ENCODE measurements at regions not wholly inside any gene's neighbourhood (a gene's known extent, or its start where the extent isn't known, plus 50 kb on each side); places are given as distances from the start of the nearest gene placed in this dataset.
"Not testable (repeated sequence)": the region's sequence is repeated elsewhere in the genome, so short reads cannot be mapped to it uniquely, and the experiment has no call there.

- H3K4me1 ChIP-seq (ENCODE audit: control insufficient read depth, insufficient read depth, low read length) = no peaks in the 10 kb centered on the region
- H3K9me3 ChIP-seq (ENCODE audit: control insufficient read depth, insufficient read depth, low read length) = no peaks in the 10 kb centered on the region
- no peak overlapping the region for H3K4me3 ChIP-seq (ENCODE audit: low read depth, low read length)
- H3K36me3 ChIP-seq (ENCODE audit: control insufficient read depth, insufficient read depth, low read length) = no peaks in the 10 kb centered on the region
- 93% methylated on average over 3 of the region's 5 CpGs for WGBS (ENCODE audit: insufficient coverage)
- no peaks in the 10 kb centered on the region for H3K27me3 ChIP-seq (ENCODE audit: control insufficient read depth, insufficient read depth, low read length)
- DNase-seq (ENCODE audit: low read depth in 4 of 6, low spot score in 6 of 6) = no peak
- H3K27ac ChIP-seq (ENCODE audit: low read depth, low read length) = no peak overlapping the region
These were observed 98.6 kb downstream of the TPRA1 start for GRCh38 chr3:127491909-127492308.

- no peaks in the 10 kb centered on the region for H3K9me3 ChIP-seq (ENCODE audit: control insufficient read depth, insufficient read depth, low read length)
- no peak overlapping the region for H3K27ac ChIP-seq (ENCODE audit: low read depth, low read length)
- 100% methylated on average over 1 of the region's 4 CpGs for WGBS (ENCODE audit: insufficient coverage)
- no peaks in the 10 kb centered on the region for H3K4me1 ChIP-seq (ENCODE audit: control insufficient read depth, insufficient read depth, low read length)
- no peak overlapping the region for H3K4me3 ChIP-seq (ENCODE audit: low read depth, low read length)
- no peaks in the 10 kb centered on the region for H3K36me3 ChIP-seq (ENCODE audit: control insufficient read depth, insufficient read depth, low read length)
- DNase-seq (ENCODE audit: low read depth in 4 of 6, low spot score in 6 of 6) = no peak
- no peaks in the 10 kb centered on the region for H3K27me3 ChIP-seq (ENCODE audit: control insufficient read depth, insufficient read depth, low read length)
These were observed 99.2 kb downstream of the TPRA1 start for GRCh38 chr3:127491323-127491722.

- H3K4me1 ChIP-seq (ENCODE audit: control insufficient read depth, insufficient read depth, low read length); H3K9me3 ChIP-seq (ENCODE audit: control insufficient read depth, insufficient read depth, low read length); DNase-seq (ENCODE audit: low read depth in 4 of 6, low spot score in 6 of 6); H3K27ac ChIP-seq (ENCODE audit: low read depth, low read length); H3K4me3 ChIP-seq (ENCODE audit: low read depth, low read length); H3K27me3 ChIP-seq (ENCODE audit: control insufficient read depth, insufficient read depth, low read length); H3K36me3 ChIP-seq (ENCODE audit: control insufficient read depth, insufficient read depth, low read length): not testable (repeated sequence)
- no CpG with 5 or more reads among the region's 2 CpGs for WGBS (ENCODE audit: insufficient coverage)
These were observed 99.6 kb downstream of the TPRA1 start for GRCh38 chr3:127491024-127491305.

DNA sequence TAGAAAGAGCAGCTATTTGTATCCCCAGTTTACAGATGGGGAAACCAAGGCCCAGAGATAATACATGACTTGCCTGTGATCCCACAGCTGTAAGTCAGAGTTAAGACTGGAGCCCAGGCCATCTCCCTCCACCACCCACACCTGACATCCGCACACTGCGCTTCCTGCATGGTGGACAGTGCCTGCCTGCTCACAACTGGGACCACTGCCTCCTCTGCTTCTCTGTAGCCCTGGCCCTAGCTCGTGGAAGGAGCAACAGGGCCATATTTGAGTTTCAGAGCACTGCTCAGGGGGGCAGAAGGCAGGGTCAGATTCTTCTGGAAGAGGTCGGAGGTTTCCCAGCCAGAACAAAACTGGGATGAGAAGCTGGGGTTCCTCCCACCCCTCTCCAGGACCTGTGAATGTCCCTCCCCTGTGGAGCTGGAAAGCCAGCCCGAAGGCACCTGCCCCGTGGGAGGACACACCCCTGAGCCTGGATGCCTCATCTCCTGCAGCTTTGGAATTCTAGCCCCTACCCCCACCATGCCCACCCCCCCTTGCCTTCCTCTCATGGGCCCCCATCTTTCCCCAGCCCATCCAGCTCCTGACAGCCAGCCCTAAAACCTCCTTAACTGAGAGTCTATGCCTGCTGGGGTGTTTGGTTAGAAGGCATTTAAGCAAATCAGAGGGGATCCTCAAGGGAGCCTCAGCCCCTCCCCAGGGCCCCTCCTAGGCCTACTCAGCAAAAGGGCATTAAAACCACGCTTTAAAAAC lies 100.1 kb downstream of the TPRA1 start:
- Histone ChIP-seq H3K4me1 (ENCODE audit: control insufficient read depth, insufficient read depth, low read length) (no peaks in the 10 kb centered on the region), H3K36me3 (ENCODE audit: control insufficient read depth, insufficient read depth, low read length) (no peaks in the 10 kb centered on the region), H3K9me3 (ENCODE audit: control insufficient read depth, insufficient read depth, low read length) (no peaks in the 10 kb centered on the region), H3K4me3 (ENCODE audit: low read depth, low read length) (no peak overlapping the region), H3K27ac (ENCODE audit: low read depth, low read length) (no peak overlapping the region), H3K27me3 (ENCODE audit: control insufficient read depth, insufficient read depth, low read length) (no peaks in the 10 kb centered on the region)
- no peak for DNase-seq (ENCODE audit: low read depth in 4 of 6, low spot score in 6 of 6)
- WGBS (ENCODE audit: insufficient coverage) = 71% methylated on average over 5 of the region's 7 CpGs

GRCh38 chr3:127489357-127489756 lies 101.2 kb downstream of the TPRA1 start:
- no peak overlapping the region for H3K27ac ChIP-seq (ENCODE audit: low read depth, low read length)
- WGBS (ENCODE audit: insufficient coverage) = 92% methylated on average over 5 of the region's 5 CpGs
- no peak for DNase-seq (ENCODE audit: low read depth in 4 of 6, low spot score in 6 of 6)
- H3K27me3 ChIP-seq (ENCODE audit: control insufficient read depth, insufficient read depth, low read length) = no peaks in the 10 kb centered on the region
- H3K4me1 ChIP-seq (ENCODE audit: control insufficient read depth, insufficient read depth, low read length) = peaks cover under 1% of the 10 kb centered on the region
- H3K4me3 ChIP-seq (ENCODE audit: low read depth, low read length) = no peak overlapping the region
- no peaks in the 10 kb centered on the region for H3K36me3 ChIP-seq (ENCODE audit: control insufficient read depth, insufficient read depth, low read length)
- no peaks in the 10 kb centered on the region for H3K9me3 ChIP-seq (ENCODE audit: control insufficient read depth, insufficient read depth, low read length)

DNA sequence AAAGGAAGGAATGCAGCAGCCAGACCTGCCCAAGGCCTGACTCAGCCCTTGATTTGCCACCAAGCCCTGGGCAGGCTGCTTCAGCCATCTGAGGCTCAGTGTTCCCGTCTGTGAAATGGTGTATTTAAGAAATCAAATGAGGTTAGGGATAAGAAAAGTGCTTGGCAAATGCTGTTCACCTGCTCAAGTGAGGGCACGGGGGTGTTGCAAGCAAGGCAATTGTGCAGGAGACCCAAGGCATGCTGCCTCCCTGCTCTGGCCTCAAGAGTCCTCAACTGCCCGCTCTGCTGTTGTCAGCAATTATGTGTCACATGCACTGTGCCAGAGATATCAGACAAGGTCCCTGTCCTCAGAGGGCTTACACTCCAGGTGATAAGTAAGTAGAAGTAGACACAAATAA lies 101.8 kb downstream of the TPRA1 start:
- no peak overlapping the region for H3K4me3 ChIP-seq (ENCODE audit: low read depth, low read length)

DNA sequence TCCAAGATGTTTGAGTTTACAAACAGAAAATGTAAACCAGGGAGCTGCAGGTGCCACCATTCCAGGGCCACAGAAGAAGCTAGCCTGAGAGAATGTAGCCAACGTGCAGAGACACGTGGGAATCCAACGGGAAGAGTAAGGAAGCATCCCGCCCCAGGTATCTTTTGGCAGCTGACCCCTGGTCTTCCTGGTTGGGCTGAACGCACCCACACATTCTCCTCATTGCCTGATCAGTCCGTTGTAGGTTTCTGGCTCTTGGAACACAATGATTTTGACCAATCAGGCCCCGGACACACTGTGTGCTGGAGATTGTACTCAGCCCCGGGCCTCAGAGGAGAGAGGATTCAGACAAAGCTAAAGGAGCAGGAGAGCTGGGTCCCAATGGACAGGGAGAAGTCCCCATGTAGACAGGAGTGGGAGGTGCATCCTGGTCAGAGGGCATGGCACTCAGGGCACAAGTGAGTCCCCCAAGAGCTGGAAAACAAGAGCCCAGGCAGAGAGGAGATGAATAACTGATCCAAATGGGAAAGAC lies 102.3 kb downstream of the TPRA1 start:
- WGBS (ENCODE audit: insufficient coverage) = 84% methylated on average over 7 of the region's 8 CpGs
- H3K9me3 ChIP-seq (ENCODE audit: control insufficient read depth, insufficient read depth, low read length) = no peaks in the 10 kb centered on the region
- DNase-seq (ENCODE audit: low read depth in 4 of 6, low spot score in 6 of 6) = no peak

More for the DNA sequence above, 101.8 kb downstream of the TPRA1 start:
- DNase-seq (ENCODE audit: low read depth in 4 of 6, low spot score in 6 of 6) = no peak
- WGBS (ENCODE audit: insufficient coverage) = 96% methylated on average over 3 of the region's 3 CpGs
- Histone ChIP-seq H3K27ac (ENCODE audit: low read depth, low read length) (no peak overlapping the region), H3K36me3 (ENCODE audit: control insufficient read depth, insufficient read depth, low read length) (no peaks in the 10 kb centered on the region), H3K27me3 (ENCODE audit: control insufficient read depth, insufficient read depth, low read length) (no peaks in the 10 kb centered on the region), H3K9me3 (ENCODE audit: control insufficient read depth, insufficient read depth, low read length) (no peaks in the 10 kb centered on the region), H3K4me1 (ENCODE audit: control insufficient read depth, insufficient read depth, low read length) (peaks cover 6% of the 10 kb centered on the region)

GRCh38 chr3:127487196-127487595 lies 103.3 kb downstream of the TPRA1 start:
- Histone ChIP-seq H3K27me3 (ENCODE audit: control insufficient read depth, insufficient read depth, low read length) (no peaks in the 10 kb centered on the region), H3K4me1 (ENCODE audit: control insufficient read depth, insufficient read depth, low read length) (peaks cover 6% of the 10 kb centered on the region), H3K4me3 (ENCODE audit: low read depth, low read length) (no peak overlapping the region), H3K27ac (ENCODE audit: low read depth, low read length) (no peak overlapping the region), H3K9me3 (ENCODE audit: control insufficient read depth, insufficient read depth, low read length) (no peaks in the 10 kb centered on the region), H3K36me3 (ENCODE audit: control insufficient read depth, insufficient read depth, low read length) (no peaks in the 10 kb centered on the region)
- 81% methylated on average over 7 of the region's 7 CpGs for WGBS (ENCODE audit: insufficient coverage)
- no peak for DNase-seq (ENCODE audit: low read depth in 4 of 6, low spot score in 6 of 6)

More for the DNA sequence above, 102.3 kb downstream of the TPRA1 start:
- Histone ChIP-seq H3K27me3 (ENCODE audit: control insufficient read depth, insufficient read depth, low read length) (no peaks in the 10 kb centered on the region), H3K27ac (ENCODE audit: low read depth, low read length) (no peak overlapping the region), H3K4me1 (ENCODE audit: control insufficient read depth, insufficient read depth, low read length) (peaks cover 6% of the 10 kb centered on the region), H3K4me3 (ENCODE audit: low read depth, low read length) (no peak overlapping the region), H3K36me3 (ENCODE audit: control insufficient read depth, insufficient read depth, low read length) (no peaks in the 10 kb centered on the region)

- Histone ChIP-seq H3K27ac (ENCODE audit: low read depth, low read length) (no peak overlapping the region), H3K36me3 (ENCODE audit: control insufficient read depth, insufficient read depth, low read length) (no peaks in the 10 kb centered on the region), H3K27me3 (ENCODE audit: control insufficient read depth, insufficient read depth, low read length) (no peaks in the 10 kb centered on the region), H3K4me1 (ENCODE audit: control insufficient read depth, insufficient read depth, low read length) (peaks cover 6% of the 10 kb centered on the region), H3K4me3 (ENCODE audit: low read depth, low read length) (no peak overlapping the region), H3K9me3 (ENCODE audit: control insufficient read depth, insufficient read depth, low read length) (no peaks in the 10 kb centered on the region)
- 84% methylated on average over 7 of the region's 10 CpGs for WGBS (ENCODE audit: insufficient coverage)
- DNase-seq (ENCODE audit: low read depth in 4 of 6, low spot score in 6 of 6) = no peak
These were observed 104.1 kb downstream of the TPRA1 start for GRCh38 chr3:127486321-127486944.
